ENCODE measurements at regions not wholly inside any gene's neighbourhood (a gene's known extent, or its start where the extent isn't known, plus 50 kb on each side); places are given as distances from the start of the nearest gene placed in this dataset.

- Mint-ChIP-seq H3K36me3 (ENCODE audit: low read depth) (no peaks in the 10 kb centered on the region), H3K4me1 (ENCODE audit: low read depth) (no peaks in the 10 kb centered on the region), H3K27me3 (peaks cover 4% of the 10 kb centered on the region), H3K4me3 (no peak overlapping the region), H3K9me3 (no peaks in the 10 kb centered on the region), H3K27ac (no peak overlapping the region)
- DNase-seq: no peak
- ATAC-seq: no peak
- no peak for TF ChIP-seq CTCF (IDR thresholded peaks at IDR 0.05)
- POLR2A ChIA-PET: no interaction called here
- intact Hi-C loops (cut with micrococcal nuclease): no loop called here
- CTCF ChIA-PET: no interaction called here
Measured at GRCh38 chr1:204017032-204017431, 55.9 kb upstream of the SOX13 start.

- ATAC-seq (no peak), DNase-seq (no peak)
- Mint-ChIP-seq H3K4me1 (ENCODE audit: low read depth) (no peaks in the 10 kb centered on the region), H3K9me3 (no peaks in the 10 kb centered on the region), H3K4me3 (no peak overlapping the region), H3K27me3 (peaks cover 4% of the 10 kb centered on the region), H3K36me3 (ENCODE audit: low read depth) (no peaks in the 10 kb centered on the region), H3K27ac (no peak overlapping the region)
- no peak for TF ChIP-seq CTCF (IDR thresholded peaks at IDR 0.05)
- ChIA-PET POLR2A (no interaction called here), CTCF (interaction anchor here (0.7 to 0.9 kb wide), 2 partner anchors 110 to 559 kb away, joined by 3 read pairs; no protein-coding TSS in a partner anchor)
- intact Hi-C loops (cut with micrococcal nuclease): no loop called here
Measured at GRCh38 chr1:204018460-204018859, 54.5 kb upstream of the SOX13 start.
